ENCODE measurements at regions not wholly inside any gene's neighbourhood (a gene's known extent, or its start where the extent isn't known, plus 50 kb on each side); places are given as distances from the start of the nearest gene placed in this dataset.

DNA sequence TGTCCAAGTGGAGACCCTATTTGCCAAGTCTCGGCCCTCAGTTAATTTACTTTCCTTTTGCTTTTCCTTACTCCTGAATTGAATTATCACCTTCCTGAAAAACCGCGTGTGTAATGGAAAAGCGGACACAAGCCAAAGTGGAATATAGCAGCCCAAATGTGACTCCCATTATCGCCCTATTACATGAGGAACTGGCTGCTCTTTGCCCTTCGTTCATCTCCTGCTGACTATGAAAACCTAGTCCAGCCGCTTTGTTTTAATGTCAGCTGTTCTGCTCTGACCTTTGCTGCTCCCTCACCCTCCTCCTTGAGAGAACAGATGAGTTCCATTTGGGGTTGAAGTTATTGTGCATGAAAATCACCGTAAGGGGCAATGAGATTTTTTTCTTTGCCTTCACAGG is 632.7 kb upstream of the SUCLG2 start:
- H3K4me3 ChIP-seq (ENCODE audit: low read depth, low read length), result no peak overlapping the region
- H3K27me3 ChIP-seq (ENCODE audit: control insufficient read depth, insufficient read depth, low read length), result no peaks in the 10 kb centered on the region
- H3K27ac ChIP-seq (ENCODE audit: low read depth, low read length), result no peak overlapping the region
- WGBS (ENCODE audit: insufficient coverage), result 70% methylated on average over 8 of the region's 8 CpGs
- DNase-seq (ENCODE audit: low read depth in 4 of 6, low spot score in 6 of 6), result peak in 2 of 6 donors; percentile 29 to 51
- no peaks in the 10 kb centered on the region for H3K36me3 ChIP-seq (ENCODE audit: control insufficient read depth, insufficient read depth, low read length)
- H3K9me3 ChIP-seq (ENCODE audit: control insufficient read depth, insufficient read depth, low read length), result no peaks in the 10 kb centered on the region
- no peaks in the 10 kb centered on the region for H3K4me1 ChIP-seq (ENCODE audit: control insufficient read depth, insufficient read depth, low read length)

DNA sequence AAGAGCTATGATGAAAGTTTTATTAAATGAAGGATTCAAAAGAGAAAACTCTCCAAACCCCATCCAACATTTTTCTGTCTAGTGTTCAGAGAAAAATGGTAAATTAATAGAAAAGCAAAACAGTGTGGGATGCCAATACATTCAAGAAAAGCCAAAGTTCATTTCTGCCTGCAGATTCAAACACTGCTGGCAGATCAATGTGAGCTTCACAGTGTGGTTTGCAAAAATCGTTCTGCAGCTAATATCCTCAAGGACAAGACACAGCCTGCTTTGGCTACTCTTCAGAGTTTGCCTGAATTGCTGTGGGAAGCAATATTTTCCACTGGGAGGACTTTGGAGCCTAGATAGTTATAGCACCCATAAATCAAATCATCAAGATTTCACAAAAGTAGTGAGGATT is 619.9 kb upstream of the SUCLG2 start:
- H3K27me3 ChIP-seq (ENCODE audit: control insufficient read depth, insufficient read depth, low read length), result no peaks in the 10 kb centered on the region
- DNase-seq (ENCODE audit: low read depth in 4 of 6, low spot score in 6 of 6), result peak in 2 of 6 donors; percentile 19 to 34
- H3K36me3 ChIP-seq (ENCODE audit: control insufficient read depth, insufficient read depth, low read length), result no peaks in the 10 kb centered on the region
- no peaks in the 10 kb centered on the region for H3K9me3 ChIP-seq (ENCODE audit: control insufficient read depth, insufficient read depth, low read length)
- H3K27ac ChIP-seq (ENCODE audit: low read depth, low read length), result no peak overlapping the region
- WGBS (ENCODE audit: insufficient coverage), result 40% methylated on average over 1 of the region's 1 CpG
- no peak overlapping the region for H3K4me3 ChIP-seq (ENCODE audit: low read depth, low read length)
- H3K4me1 ChIP-seq (ENCODE audit: control insufficient read depth, insufficient read depth, low read length), result no peaks in the 10 kb centered on the region

DNA sequence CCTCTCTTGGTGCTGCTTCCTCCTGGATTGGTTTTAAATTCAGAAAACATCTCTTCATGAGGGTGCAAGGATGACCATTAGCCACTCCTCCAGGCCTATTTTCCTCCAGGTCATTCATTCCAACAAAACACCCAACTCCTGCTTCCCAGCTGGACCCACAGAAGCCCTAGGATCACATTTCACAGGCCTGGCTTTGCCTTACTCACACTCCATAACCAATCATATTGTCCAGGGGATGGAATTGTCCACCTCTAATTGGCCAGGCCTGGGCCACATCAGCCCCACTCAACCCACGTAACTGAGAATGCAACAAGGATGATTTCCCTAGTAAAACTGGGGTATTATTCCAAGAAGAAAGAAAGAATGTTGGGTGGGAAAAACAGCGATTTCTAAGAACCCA is 616.7 kb upstream of the SUCLG2 start:
- H3K36me3 ChIP-seq (ENCODE audit: control insufficient read depth, insufficient read depth, low read length), result no peaks in the 10 kb centered on the region
- no peak overlapping the region for H3K4me3 ChIP-seq (ENCODE audit: low read depth, low read length)
- no peaks in the 10 kb centered on the region for H3K9me3 ChIP-seq (ENCODE audit: control insufficient read depth, insufficient read depth, low read length)
- 100% methylated on average over 1 of the region's 2 CpGs for WGBS (ENCODE audit: insufficient coverage)
- no peaks in the 10 kb centered on the region for H3K27me3 ChIP-seq (ENCODE audit: control insufficient read depth, insufficient read depth, low read length)
- no peak overlapping the region for H3K27ac ChIP-seq (ENCODE audit: low read depth, low read length)
- no peaks in the 10 kb centered on the region for H3K4me1 ChIP-seq (ENCODE audit: control insufficient read depth, insufficient read depth, low read length)
- DNase-seq (ENCODE audit: low read depth in 4 of 6, low spot score in 6 of 6), result no peak

DNA sequence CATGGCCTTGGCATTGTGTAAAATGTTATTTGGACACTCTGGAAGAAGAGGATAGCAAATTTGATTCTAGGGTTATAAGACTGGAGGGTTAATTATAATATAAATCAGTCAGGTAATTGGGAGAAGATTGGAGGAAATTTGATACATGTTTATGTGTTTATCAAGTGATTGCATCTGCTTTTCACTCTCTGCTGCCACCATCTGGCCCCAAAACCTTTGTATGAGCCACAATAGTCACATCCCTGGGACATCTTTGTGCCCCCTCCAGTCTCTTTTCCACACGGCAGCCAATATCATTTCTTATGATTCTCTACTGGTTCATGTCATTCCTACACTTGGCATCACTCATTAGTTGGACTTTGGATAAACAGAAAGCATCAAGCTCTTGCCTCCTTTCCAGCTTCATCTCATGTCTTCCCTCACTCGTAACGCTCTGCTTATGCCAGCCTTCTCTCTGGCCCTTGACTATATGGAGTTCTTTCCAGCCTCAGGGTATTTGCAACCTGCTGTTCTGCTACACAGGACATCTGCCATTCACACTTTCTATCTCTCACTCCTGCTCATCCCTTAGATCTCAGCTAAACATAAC is 602.3 kb upstream of the SUCLG2 start:
- H3K9me3 ChIP-seq (ENCODE audit: control insufficient read depth, insufficient read depth, low read length), result no peaks in the 10 kb centered on the region
- peak in 2 of 6 donors; percentile 46 to 78 for DNase-seq (ENCODE audit: low read depth in 4 of 6, low spot score in 6 of 6)
- H3K27me3 ChIP-seq (ENCODE audit: control insufficient read depth, insufficient read depth, low read length), result no peaks in the 10 kb centered on the region
- 62% methylated on average over 3 of the region's 3 CpGs for WGBS (ENCODE audit: insufficient coverage)
- H3K4me3 ChIP-seq (ENCODE audit: low read depth, low read length), result no peak overlapping the region
- no peaks in the 10 kb centered on the region for H3K36me3 ChIP-seq (ENCODE audit: control insufficient read depth, insufficient read depth, low read length)
- no peak overlapping the region for H3K27ac ChIP-seq (ENCODE audit: low read depth, low read length)
- no peaks in the 10 kb centered on the region for H3K4me1 ChIP-seq (ENCODE audit: control insufficient read depth, insufficient read depth, low read length)

DNA sequence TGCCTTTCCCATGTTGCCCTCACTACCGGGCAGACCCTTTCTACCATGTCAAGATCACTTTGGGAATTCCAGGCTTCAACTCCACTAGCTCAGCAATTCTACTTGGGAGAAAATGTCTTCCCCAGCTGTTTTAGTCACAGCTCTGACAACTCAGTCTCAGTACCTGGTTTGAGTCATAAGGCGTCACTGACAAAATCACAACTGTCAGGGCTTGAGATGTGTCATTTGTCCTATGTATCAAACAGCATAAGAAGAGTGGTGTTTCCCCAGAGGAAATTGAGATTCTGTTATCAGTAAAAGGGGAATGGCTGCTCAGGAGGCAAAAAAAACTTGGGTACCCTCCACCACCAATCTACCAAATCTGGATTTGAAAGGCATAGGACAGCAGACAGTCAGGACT is 594.9 kb upstream of the SUCLG2 start:
- no peak for DNase-seq (ENCODE audit: low read depth in 4 of 6, low spot score in 6 of 6)
- Histone ChIP-seq H3K27me3 (ENCODE audit: control insufficient read depth, insufficient read depth, low read length) (no peaks in the 10 kb centered on the region), H3K27ac (ENCODE audit: low read depth, low read length) (no peak overlapping the region), H3K36me3 (ENCODE audit: control insufficient read depth, insufficient read depth, low read length) (no peaks in the 10 kb centered on the region), H3K4me3 (ENCODE audit: low read depth, low read length) (no peak overlapping the region), H3K4me1 (ENCODE audit: control insufficient read depth, insufficient read depth, low read length) (no peaks in the 10 kb centered on the region), H3K9me3 (ENCODE audit: control insufficient read depth, insufficient read depth, low read length) (no peaks in the 10 kb centered on the region)
- 100% methylated on average over 1 of the region's 2 CpGs for whole genome bisulfite sequencing (ENCODE audit: insufficient coverage)

DNA sequence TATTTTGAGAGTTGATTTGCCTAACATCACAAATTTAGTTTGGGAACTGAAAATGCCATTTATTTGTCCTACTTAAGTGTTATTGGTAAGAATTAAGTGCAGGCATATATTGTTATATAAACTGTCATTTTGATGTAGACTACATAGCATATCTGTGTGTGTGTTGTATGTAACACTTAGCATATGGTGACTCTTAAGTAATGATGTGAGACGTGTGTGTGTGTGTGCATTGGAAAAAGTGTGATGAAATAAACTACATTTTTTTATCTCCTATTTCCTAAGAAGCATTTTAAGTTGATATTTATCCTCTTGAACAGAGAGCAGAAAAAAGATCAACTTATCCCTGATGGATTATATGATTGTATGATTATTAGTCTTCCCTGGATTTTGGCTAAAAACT is 588.2 kb upstream of the SUCLG2 start:
- no peak overlapping the region for H3K4me3 ChIP-seq (ENCODE audit: low read depth, low read length)
- no peaks in the 10 kb centered on the region for H3K4me1 ChIP-seq (ENCODE audit: control insufficient read depth, insufficient read depth, low read length)
- no peaks in the 10 kb centered on the region for H3K27me3 ChIP-seq (ENCODE audit: control insufficient read depth, insufficient read depth, low read length)
- H3K36me3 ChIP-seq (ENCODE audit: control insufficient read depth, insufficient read depth, low read length), result no peaks in the 10 kb centered on the region
- no CpG with 5 or more reads among the region's 1 CpG for WGBS (ENCODE audit: insufficient coverage)
- no peaks in the 10 kb centered on the region for H3K9me3 ChIP-seq (ENCODE audit: control insufficient read depth, insufficient read depth, low read length)
- DNase-seq (ENCODE audit: low read depth in 4 of 6, low spot score in 6 of 6), result no peak
- no peak overlapping the region for H3K27ac ChIP-seq (ENCODE audit: low read depth, low read length)

DNA sequence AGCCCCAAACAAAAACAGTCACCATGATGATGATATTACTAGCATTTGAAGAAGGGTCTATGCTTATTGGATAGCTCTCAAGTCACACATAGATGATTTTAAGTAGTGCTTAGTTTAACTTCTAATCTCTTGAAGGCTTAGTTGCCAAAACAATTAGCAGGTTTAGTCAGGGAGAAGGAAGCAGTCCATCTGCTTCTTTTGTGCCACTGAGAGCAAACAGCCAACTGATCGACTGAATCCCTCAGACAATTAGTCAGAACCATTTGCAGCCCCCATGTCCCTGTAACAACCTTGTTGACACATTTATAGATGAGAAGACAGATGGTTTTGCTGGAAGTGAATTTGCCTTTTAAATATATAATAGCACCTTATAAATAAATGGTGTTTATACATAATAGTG is 585.1 kb upstream of the SUCLG2 start:
- no CpG with 5 or more reads among the region's 1 CpG for WGBS (ENCODE audit: insufficient coverage)
- Histone ChIP-seq H3K36me3 (ENCODE audit: control insufficient read depth, insufficient read depth, low read length) (no peaks in the 10 kb centered on the region), H3K4me3 (ENCODE audit: low read depth, low read length) (no peak overlapping the region), H3K27ac (ENCODE audit: low read depth, low read length) (no peak overlapping the region), H3K9me3 (ENCODE audit: control insufficient read depth, insufficient read depth, low read length) (no peaks in the 10 kb centered on the region), H3K27me3 (ENCODE audit: control insufficient read depth, insufficient read depth, low read length) (no peaks in the 10 kb centered on the region), H3K4me1 (ENCODE audit: control insufficient read depth, insufficient read depth, low read length) (no peaks in the 10 kb centered on the region)
- DNase-seq (ENCODE audit: low read depth in 4 of 6, low spot score in 6 of 6), result peak in 2 of 6 donors; percentile 50 to 69

DNA sequence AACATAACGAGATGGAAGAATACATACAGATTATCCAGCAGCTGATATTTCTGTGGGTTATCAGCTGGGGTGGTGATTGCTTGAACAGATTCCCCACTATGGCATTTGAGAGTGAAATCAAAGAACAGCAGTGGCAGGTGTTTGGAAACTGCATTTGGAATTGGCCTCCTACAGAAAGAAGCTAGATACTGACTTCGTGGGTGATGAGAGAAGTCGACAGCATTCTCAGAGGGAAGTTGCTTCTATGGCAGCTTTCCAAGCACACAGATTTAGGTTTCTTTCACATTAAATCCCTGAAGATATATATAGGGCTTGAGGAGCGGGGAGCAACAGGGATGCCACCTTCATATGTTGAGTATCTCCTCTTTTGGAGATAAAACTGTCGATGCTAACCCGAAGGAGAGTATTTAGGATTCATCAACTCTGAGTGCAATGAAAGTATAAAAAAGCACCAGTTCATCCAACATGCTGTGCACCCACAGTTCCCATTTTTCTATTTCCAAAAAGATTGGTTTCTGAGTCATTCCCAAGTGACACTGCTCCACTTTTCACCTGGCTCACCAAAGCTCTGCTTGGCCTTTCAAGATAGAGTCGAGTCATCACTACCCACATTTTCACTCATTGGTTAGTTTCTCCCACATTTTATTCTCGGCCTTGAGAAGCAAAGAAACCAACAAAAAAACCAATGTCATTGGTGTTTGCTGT is 579.8 kb upstream of the SUCLG2 start:
- Histone ChIP-seq H3K36me3 (ENCODE audit: control insufficient read depth, insufficient read depth, low read length) (no peaks in the 10 kb centered on the region), H3K27ac (ENCODE audit: low read depth, low read length) (no peak overlapping the region), H3K27me3 (ENCODE audit: control insufficient read depth, insufficient read depth, low read length) (no peaks in the 10 kb centered on the region), H3K9me3 (ENCODE audit: control insufficient read depth, insufficient read depth, low read length) (no peaks in the 10 kb centered on the region), H3K4me3 (ENCODE audit: low read depth, low read length) (no peak overlapping the region), H3K4me1 (ENCODE audit: control insufficient read depth, insufficient read depth, low read length) (no peaks in the 10 kb centered on the region)
- WGBS (ENCODE audit: insufficient coverage), result 57% methylated on average over 1 of the region's 8 CpGs
- DNase-seq (ENCODE audit: low read depth in 4 of 6, low spot score in 6 of 6), result peak in 2 of 6 donors; percentile 60 to 69

DNA sequence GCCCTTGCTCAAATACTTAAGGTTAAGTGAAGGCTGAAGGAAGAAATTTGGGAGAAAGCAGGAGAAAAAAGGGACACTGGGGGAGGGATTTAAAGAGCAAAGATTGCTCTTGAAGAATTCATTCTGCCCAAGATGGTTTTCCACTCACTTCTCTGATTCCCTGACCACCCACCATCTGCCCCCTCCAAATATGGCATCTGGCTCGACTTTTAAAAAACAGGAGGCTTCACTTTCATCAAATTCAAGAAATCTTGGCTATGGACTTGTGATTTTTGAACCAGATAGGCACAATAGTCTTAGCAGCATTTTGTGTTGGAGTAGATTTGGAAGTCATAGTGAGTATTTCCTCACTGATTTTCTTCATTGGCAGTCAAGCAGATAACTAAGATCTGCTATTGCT is 574.4 kb upstream of the SUCLG2 start:
- 100% methylated on average over 1 of the region's 1 CpG for WGBS (ENCODE audit: insufficient coverage)

DNA sequence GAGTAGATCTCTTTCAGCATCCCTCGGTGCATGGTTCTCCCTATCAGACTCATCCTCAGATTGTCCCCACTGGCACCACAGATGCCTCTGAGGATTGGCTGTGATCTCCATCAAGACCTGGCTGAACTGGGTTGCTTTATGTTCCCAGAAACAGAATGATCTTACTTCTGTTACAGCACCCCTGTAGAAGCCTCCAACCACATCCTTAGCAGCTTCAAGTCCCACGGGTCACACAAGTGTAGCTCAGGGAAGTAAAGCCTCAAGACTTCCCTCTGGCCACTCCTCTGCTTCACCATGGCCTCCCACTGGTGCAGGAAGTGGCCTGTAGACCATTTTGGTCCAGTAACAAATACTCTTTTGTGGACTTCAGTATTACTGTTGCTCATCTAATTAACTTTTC is 566.4 kb upstream of the SUCLG2 start:
- Histone ChIP-seq H3K27ac (ENCODE audit: low read depth, low read length) (no peak overlapping the region), H3K9me3 (ENCODE audit: control insufficient read depth, insufficient read depth, low read length) (no peaks in the 10 kb centered on the region), H3K27me3 (ENCODE audit: control insufficient read depth, insufficient read depth, low read length) (no peaks in the 10 kb centered on the region), H3K36me3 (ENCODE audit: control insufficient read depth, insufficient read depth, low read length) (no peaks in the 10 kb centered on the region), H3K4me3 (ENCODE audit: low read depth, low read length) (no peak overlapping the region), H3K4me1 (ENCODE audit: control insufficient read depth, insufficient read depth, low read length) (no peaks in the 10 kb centered on the region)
- 86% methylated on average over 2 of the region's 2 CpGs for WGBS (ENCODE audit: insufficient coverage)
- DNase-seq (ENCODE audit: low read depth in 4 of 6, low spot score in 6 of 6), result no peak

More for the DNA sequence above, 574.4 kb upstream of the SUCLG2 start:
- Histone ChIP-seq H3K27me3 (ENCODE audit: control insufficient read depth, insufficient read depth, low read length) (no peaks in the 10 kb centered on the region), H3K9me3 (ENCODE audit: control insufficient read depth, insufficient read depth, low read length) (no peaks in the 10 kb centered on the region), H3K4me3 (ENCODE audit: low read depth, low read length) (no peak overlapping the region), H3K4me1 (ENCODE audit: control insufficient read depth, insufficient read depth, low read length) (no peaks in the 10 kb centered on the region), H3K27ac (ENCODE audit: low read depth, low read length) (no peak overlapping the region), H3K36me3 (ENCODE audit: control insufficient read depth, insufficient read depth, low read length) (no peaks in the 10 kb centered on the region)
- DNase-seq (ENCODE audit: low read depth in 4 of 6, low spot score in 6 of 6), result peak in 1 of 6 donors; percentile 78

Data from spinal cord (tissue), 9 donors.